ENCODE measurements at regions not wholly inside any gene's neighbourhood (a gene's known extent, or its start where the extent isn't known, plus 50 kb on each side); places are given as distances from the start of the nearest gene placed in this dataset.

DNA sequence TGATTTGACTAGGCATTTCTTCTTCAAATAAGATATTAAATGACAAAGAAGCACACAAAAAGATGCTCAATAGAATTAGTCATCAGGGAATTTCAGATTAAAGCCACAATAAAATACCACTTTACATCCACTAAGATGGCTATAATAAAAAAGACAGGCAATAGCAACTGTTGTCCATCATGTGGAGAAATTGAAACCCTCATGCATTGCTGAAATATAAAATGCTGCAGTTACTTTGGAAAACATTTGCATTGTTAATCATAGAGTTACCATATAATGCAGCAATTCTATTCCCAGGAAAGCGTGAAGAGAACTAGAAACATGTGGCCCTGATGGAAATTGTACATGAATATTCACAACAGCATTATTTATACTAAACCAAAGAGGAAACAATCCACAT, 605.5 kb upstream of the SLITRK1 start:
- H3K4me3 ChIP-seq, result no peak overlapping the region
- no peaks in the 10 kb centered on the region for H3K9me3 ChIP-seq (replicated peaks in 1 of 3)
- 63 to 84% (median 78%) methylated on average over 1 of the region's 1 CpG for WGBS, 4 donors
- H3K27me3 ChIP-seq, result no peaks in the 10 kb centered on the region
- DNase-seq, result no peak
- TF ChIP-seq CTCF (IDR thresholded peaks at IDR 0.05) (no peak), POLR2A (IDR thresholded peaks at IDR 0.05) (no peak)
- H3K4me1 ChIP-seq (replicated peaks in 1 of 2), result no peaks in the 10 kb centered on the region
- H3K27ac ChIP-seq, result no peak overlapping the region
- intact Hi-C loops (cut with DNase I), result no loop called here
- no peaks in the 10 kb centered on the region for H3K36me3 ChIP-seq (replicated peaks in 1 of 2)

- intact Hi-C loops (cut with DNase I), result no loop called here
- no peak for TF ChIP-seq CTCF (IDR thresholded peaks at IDR 0.05)
- 72 to 87% (median 80%) methylated on average over 1 of the region's 1 CpG for WGBS, 4 donors
- Histone ChIP-seq H3K4me1 (replicated peaks in 1 of 2) (no peaks in the 10 kb centered on the region), H3K36me3 (replicated peaks in 1 of 2) (no peaks in the 10 kb centered on the region), H3K9me3 (replicated peaks in 1 of 3) (no peaks in the 10 kb centered on the region), H3K27me3 (no peaks in the 10 kb centered on the region), H3K4me3 (no peak overlapping the region), H3K27ac (no peak overlapping the region)
- no peak for DNase-seq
These were observed 599.7 kb upstream of the SLITRK1 start for GRCh38 chr13:84481958-84482357.

DNA sequence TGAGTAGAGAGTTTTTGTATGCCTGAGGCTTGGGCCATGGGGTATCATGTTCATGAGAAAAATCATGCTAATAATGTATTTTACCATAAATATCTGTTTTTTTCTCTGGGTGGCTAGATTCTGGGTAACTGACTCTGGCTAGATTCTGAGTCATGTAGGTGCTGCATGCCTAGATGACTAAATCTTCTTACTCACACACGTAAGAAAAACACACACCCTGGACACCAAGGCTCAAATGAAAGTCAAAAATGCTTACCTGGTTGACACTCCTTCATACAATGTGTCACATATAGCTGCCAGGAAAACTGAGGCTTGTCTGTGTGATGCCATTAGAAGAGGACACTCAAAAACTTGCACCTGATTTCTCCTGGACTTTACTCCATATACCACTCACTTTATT, 597.4 kb upstream of the SLITRK1 start:
- no peaks in the 10 kb centered on the region for H3K27me3 ChIP-seq
- no peak overlapping the region for H3K27ac ChIP-seq
- intact Hi-C loops (cut with DNase I), result no loop called here
- TF ChIP-seq POLR2A (IDR thresholded peaks at IDR 0.05) (no peak), CTCF (IDR thresholded peaks at IDR 0.05) (no peak)
- no peaks in the 10 kb centered on the region for H3K36me3 ChIP-seq (replicated peaks in 1 of 2)
- H3K4me3 ChIP-seq, result no peak overlapping the region
- no peaks in the 10 kb centered on the region for H3K4me1 ChIP-seq (replicated peaks in 1 of 2)
- WGBS, 4 donors, result 80 to 87% (median 82%) methylated on average over 1 of the region's 1 CpG
- H3K9me3 ChIP-seq (replicated peaks in 1 of 3), result no peaks in the 10 kb centered on the region
- DNase-seq, result no peak

DNA sequence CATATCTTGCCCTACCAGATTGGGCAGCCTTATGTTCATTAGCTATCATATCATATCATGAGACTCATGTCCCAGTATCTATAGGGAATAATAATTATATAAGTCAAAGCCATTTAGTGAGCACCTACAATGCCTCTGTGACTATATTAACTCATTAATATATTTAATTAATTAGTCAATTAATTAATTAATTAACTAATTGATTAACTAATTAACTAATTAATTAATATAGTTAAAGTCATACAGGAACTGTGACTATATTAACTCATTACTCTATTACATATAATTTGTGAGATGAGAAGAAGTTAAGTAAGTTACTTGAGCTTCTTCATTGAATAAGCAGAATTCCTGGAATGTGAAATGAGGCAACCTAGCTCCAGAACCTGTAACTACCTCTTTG, 588.3 kb upstream of the SLITRK1 start:
- TF ChIP-seq CTCF (IDR thresholded peaks at IDR 0.05), result no peak
- TF ChIP-seq POLR2A (IDR thresholded peaks at IDR 0.05), result no peak
- H3K27ac ChIP-seq, result no peak overlapping the region
- no peaks in the 10 kb centered on the region for H3K9me3 ChIP-seq (replicated peaks in 1 of 3)
- no peaks in the 10 kb centered on the region for H3K4me1 ChIP-seq (replicated peaks in 1 of 2)
- DNase-seq, result no peak
- no peak overlapping the region for H3K4me3 ChIP-seq
- H3K36me3 ChIP-seq (replicated peaks in 1 of 2), result no peaks in the 10 kb centered on the region
- H3K27me3 ChIP-seq, result no peaks in the 10 kb centered on the region
- intact Hi-C loops (cut with DNase I), result no loop called here

Measured in adrenal gland (tissue), 9 donors.